IMR-90 (cell line): ENCODE measurements at regions not wholly inside any gene's neighbourhood (a gene's known extent, or its start where the extent isn't known, plus 50 kb on each side); places are given as distances from the start of the nearest gene placed in this dataset.

ENCODE experiments used
- ATAC-seq: fragments of 200-7000 bp; cut with Tn5 transposase; 2 replicates; pipeline ENCODE4 v1.9.1; 2020; ENCODE audit warnings: low read depth, mild to moderate bottlenecking, moderate library complexity
- BruUV-seq: library from RNA; stranded (reverse); fragments of 400-500 nt; replicated peaks from 2 replicates; lab custom pipeline; 2021; lab: Mats Ljungman, UMichigan
- CTCF ChIA-PET: fragments of 300-600 bp; formaldehyde crosslinking; extraction: SDS; loops from one replicate; lab custom pipeline; 2021; ENCODE audit warnings: antibody characterized with exemption; lab: Yijun Ruan, JAX
- POLR2A ChIA-PET: fragments of 300-600 bp; sonication (Branson Sonifier 250); formaldehyde crosslinking; loops from one replicate; lab custom pipeline; 2022; ENCODE audit warnings: antibody characterized with exemption; ENCODE audit not compliant: unreplicated experiment; lab: Charles Lee
- DNase-seq: peaks from one replicate; pipeline ENCODE4 v3.0.0; 2013
- H2AFZ ChIP-seq: replicated peaks from 2 replicates; pipeline ENCODE3; 2013; ENCODE audit warnings: low read length, mild to moderate bottlenecking; ENCODE audit not compliant: poor library complexity
- H2AK5ac ChIP-seq: 2 replicates; pipeline ENCODE4 v1.6.1; 2013; ENCODE audit warnings: low read depth, low read length, inconsistent platforms
- H2AK9ac ChIP-seq: replicated peaks from 2 replicates; pipeline ENCODE3; 2013; ENCODE audit warnings: mild to moderate bottlenecking, low read depth, low read length, moderate library complexity; ENCODE audit not compliant: poor library complexity
- H2BK120ac ChIP-seq: 2 replicates; pipeline ENCODE4 v1.6.1; 2013; ENCODE audit warnings: low read depth, low read length, inconsistent platforms
- H2BK15ac ChIP-seq: 3 replicates; pipeline ENCODE4 v1.6.1; 2013; ENCODE audit warnings: low read depth, low read length, inconsistent platforms
- H2BK20ac ChIP-seq: 2 replicates; pipeline ENCODE4 v1.6.1; 2013; ENCODE audit warnings: low read depth, mild to moderate bottlenecking, inconsistent platforms, low read length, moderate library complexity
- H2BK5ac ChIP-seq: 2 replicates; pipeline ENCODE4 v1.6.1; 2013; ENCODE audit warnings: mild to moderate bottlenecking, low read depth, low read length, inconsistent platforms; ENCODE audit not compliant: poor library complexity, severe bottlenecking
- H3K14ac ChIP-seq: replicated peaks from 2 replicates; pipeline ENCODE4 v1.6.1; 2013; ENCODE audit warnings: low read depth, low read length, inconsistent platforms
- H3K18ac ChIP-seq: 2 replicates; pipeline ENCODE4 v1.6.1; 2013; ENCODE audit warnings: low read depth, low read length, control low read depth
- H3K23ac ChIP-seq: 2 replicates; pipeline ENCODE4 v1.6.1; 2013; ENCODE audit warnings: low read depth, low read length, inconsistent platforms
- H3K27ac ChIP-seq: 2 replicates; pipeline ENCODE4 v1.5.1; 2013; ENCODE audit warnings: mild to moderate bottlenecking, control low read depth, low read length; ENCODE audit not compliant: insufficient read depth
- H3K27me3 ChIP-seq: 2 replicates; pipeline ENCODE4 v1.6.1; 2013; ENCODE audit warnings: low read length; ENCODE audit not compliant: control insufficient read depth, insufficient read depth
- H3K36me3 ChIP-seq: 2 replicates; pipeline ENCODE4 v1.6.1; 2013; ENCODE audit warnings: low read length, mixed read lengths; ENCODE audit not compliant: control insufficient read depth, insufficient read depth
- H3K4ac ChIP-seq: 2 replicates; pipeline ENCODE4 v1.6.1; 2013; ENCODE audit warnings: low read depth, low read length, inconsistent platforms
- H3K4me1 ChIP-seq: 2 replicates; pipeline ENCODE4 v1.6.1; 2013; ENCODE audit warnings: low read length, mixed read lengths; ENCODE audit not compliant: control insufficient read depth, insufficient read depth
- H3K4me2 ChIP-seq: 2 replicates; pipeline ENCODE4 v1.6.1; 2013; ENCODE audit warnings: low read depth, mild to moderate bottlenecking, control low read depth, low read length, moderate library complexity
- H3K4me3 ChIP-seq: 2 replicates; pipeline ENCODE4 v1.5.1; 2013; ENCODE audit warnings: low read depth, mild to moderate bottlenecking, control low read depth, low read length, moderate library complexity; ENCODE audit not compliant: insufficient read depth
- H3K56ac ChIP-seq: 2 replicates; pipeline ENCODE4 v1.6.1; 2013; ENCODE audit warnings: low read length, inconsistent platforms; ENCODE audit not compliant: insufficient read depth; ENCODE audit errors: extremely low read depth
- H3K79me1 ChIP-seq, 2 experiments: 2 replicates each; pipeline ENCODE4 v1.6.1; 2013; ENCODE audit warnings: low read length in 2 of 2, inconsistent platforms in 1 of 2, low read depth in 1 of 2
- H3K9ac ChIP-seq: 2 replicates; pipeline ENCODE4 v1.6.1; 2013; ENCODE audit warnings: low read depth, low read length, control low read depth
- H3K9me1 ChIP-seq: 2 replicates; pipeline ENCODE4 v1.6.1; 2013; ENCODE audit warnings: low read length, inconsistent platforms; ENCODE audit not compliant: insufficient read depth
- H3K9me3 ChIP-seq: 2 replicates; pipeline ENCODE4 v1.6.1; 2013; ENCODE audit warnings: low read length; ENCODE audit not compliant: control insufficient read depth, insufficient read depth
- H4K20me1 ChIP-seq: 2 replicates; pipeline ENCODE4 v1.6.1; 2013; ENCODE audit warnings: low read length, inconsistent platforms; ENCODE audit not compliant: insufficient read depth
- H4K5ac ChIP-seq: 2 replicates; pipeline ENCODE4 v1.6.1; 2013; ENCODE audit warnings: mild to moderate bottlenecking, low read depth, low read length, control low read depth
- H4K8ac ChIP-seq, 2 experiments: 2 replicates each; pipeline ENCODE4 v1.6.1; 2013; ENCODE audit warnings: low read depth in 2 of 2, low read length in 2 of 2, control low read depth in 1 of 2, inconsistent platforms in 1 of 2
- H4K91ac ChIP-seq: 2 replicates; pipeline ENCODE4 v1.6.1; 2013; ENCODE audit warnings: low read depth, low read length, inconsistent platforms; ENCODE audit not compliant: insufficient read depth
- BHLHE40 ChIP-seq: fragments of 150-350 bp; IDR thresholded peaks from 2 replicates; pipeline ENCODE4 v1.6.1; 2016; ENCODE audit warnings: mild to moderate bottlenecking, low read depth, low read length
- CTCF ChIP-seq: conservative IDR thresholded peaks from 2 replicates; pipeline ENCODE4 v1.5.1; 2012; ENCODE audit warnings: mild to moderate bottlenecking, low read depth, low read length, improper control_type of control experiment
- MAFK ChIP-seq: IDR thresholded peaks from 2 replicates; pipeline ENCODE4 v1.6.1; 2012; ENCODE audit warnings: low read depth, low read length, improper control_type of control experiment
- MXI1 ChIP-seq: IDR thresholded peaks from 2 replicates; pipeline ENCODE4 v1.6.1; 2012; ENCODE audit warnings: low read depth, mild to moderate bottlenecking, low read length, moderate library complexity, borderline replicate concordance
- NFE2L2 ChIP-seq: fragments of 150-350 bp; IDR thresholded peaks from 2 replicates; pipeline ENCODE4 v1.6.1; 2016; ENCODE audit warnings: low read depth, mild to moderate bottlenecking, low read length
- RAD21 ChIP-seq: IDR thresholded peaks from 2 replicates; pipeline ENCODE4 v1.6.1; 2012; ENCODE audit warnings: low read length, improper control_type of control experiment
- WGBS, 2 experiments: methylation state at CpG; one replicate each; pipeline versions ENCODE4 v1.1.5 to v1.1.7; 2013; ENCODE audit warnings: missing lambda C conversion rate in 2 of 2; ENCODE audit not compliant: insufficient read length in 1 of 2; ENCODE audit errors: extremely low coverage in 2 of 2; 5-methylcytosine and 5-hydroxymethylcytosine counted together
- dilution Hi-C: fragments of 300-500 bp; cut with HindIII; formaldehyde crosslinking; loops from one replicate; pipeline ENCODE4 v1.14.3; 2018; ENCODE audit warnings: low sequenced_read_pairs; ENCODE audit not compliant: unreplicated experiment
- in situ Hi-C: fragments of 300-500 bp; cut with MboI; formaldehyde crosslinking; loops from 3 replicates; pipeline ENCODE4 v1.14.3; 2019; ENCODE audit warnings: low sequenced_read_pairs, inconsistent platforms, mixed read lengths
- intact Hi-C: fragments of 100-400 bp; cut with micrococcal nuclease; formaldehyde crosslinking; loops from 2 replicates; pipeline ENCODE4 v1.10.0; 2022
- TF ChIP-seq, protein P1 (sequence below): fragments of 150-350 bp; IDR thresholded peaks from 2 replicates; pipeline ENCODE4 v1.6.1; 2017; ENCODE audit warnings: mild to moderate bottlenecking, antibody characterized with exemption, low read length, low read depth

DNA sequence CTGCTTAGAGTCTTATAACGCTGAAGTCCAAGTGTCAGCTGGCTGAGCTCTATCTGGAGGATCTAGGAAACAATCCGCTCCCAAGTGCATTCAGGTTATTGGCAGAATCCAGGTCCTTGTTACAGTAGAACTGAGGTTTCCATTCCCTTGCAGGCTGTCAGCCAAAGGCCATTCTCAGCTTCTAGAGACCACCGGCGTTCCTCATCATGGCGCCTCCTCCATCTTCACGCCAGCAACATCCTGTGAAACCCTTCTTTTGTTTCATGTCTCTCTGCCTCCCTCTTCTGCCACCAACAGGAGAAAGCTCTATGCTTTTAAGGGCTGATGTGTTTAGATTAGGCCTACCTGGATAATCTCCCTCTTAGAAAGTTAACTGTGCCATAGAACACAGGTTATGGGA, 133.0 kb upstream of the RASSF8 start:
- Histone ChIP-seq H3K9me3 (no peaks in the 10 kb centered on the region), H3K79me1 (no peaks in the 10 kb centered on the region), H4K91ac (no peak overlapping the region; the same call in 1 of the 2 replicates), H3K27ac (no peak overlapping the region), H3K27me3 (no peaks in the 10 kb centered on the region), H3K18ac (no peak overlapping the region), H3K4me1 (peaks cover 13% of the 10 kb centered on the region), H3K4me2 (no peak overlapping the region), H3K9ac (no peak overlapping the region), H4K8ac (no peak overlapping the region), H3K36me3 (no peaks in the 10 kb centered on the region), H2BK20ac (no peak overlapping the region), H2BK15ac (peak overlapping the region; percentile 13; the same call in 1 of the 3 replicates), H3K56ac (no peak overlapping the region), H3K4ac (no peak overlapping the region), H2AFZ (no peak overlapping the region), H4K5ac (no peak overlapping the region), H3K4me3 (no peak overlapping the region), H2BK120ac (no peak overlapping the region), H3K14ac (no peak overlapping the region), H4K20me1 (no peaks in the 10 kb centered on the region), H2BK5ac (no peak overlapping the region), H3K9me1 (peaks cover 5% of the 10 kb centered on the region; the same call in 1 of the 2 replicates), H2AK9ac (no peak overlapping the region), H3K23ac (no peak overlapping the region), H2AK5ac (peak overlapping the region; percentile 17)
- TF ChIP-seq MXI1 (no peak), MAFK (no peak), RAD21 (peak; percentile 21; the same call in 1 of the 2 replicates), BHLHE40 (no peak), NFE2L2 (no peak), CTCF (peak; percentile 25; the same call in 1 of the 2 replicates)
- TF ChIP-seq, protein P1, sequence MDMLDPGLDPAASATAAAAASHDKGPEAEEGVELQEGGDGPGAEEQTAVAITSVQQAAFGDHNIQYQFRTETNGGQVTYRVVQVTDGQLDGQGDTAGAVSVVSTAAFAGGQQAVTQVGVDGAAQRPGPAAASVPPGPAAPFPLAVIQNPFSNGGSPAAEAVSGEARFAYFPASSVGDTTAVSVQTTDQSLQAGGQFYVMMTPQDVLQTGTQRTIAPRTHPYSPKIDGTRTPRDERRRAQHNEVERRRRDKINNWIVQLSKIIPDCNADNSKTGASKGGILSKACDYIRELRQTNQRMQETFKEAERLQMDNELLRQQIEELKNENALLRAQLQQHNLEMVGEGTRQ: no peak
- BruUV-seq: no TSS peak
- CTCF ChIA-PET: no interaction called here
- WGBS, 2 experiments: 60% methylated on average over 1 of the region's 6 CpGs; no CpG with 5 or more reads in 1 of the 2 experiments
- ATAC-seq (no peak), DNase-seq (no peak)
- intact Hi-C loops: no loop called here
- in situ Hi-C loops: no loop called here
- dilution Hi-C loops: no loop called here
- POLR2A ChIA-PET: no interaction called here
